Stimulated activated CD4-positive, alpha-beta T cell treated with anti-CD3 and anti-CD28 coated beads, Interleukin-2, amount 100 ng/mL, for 24 hours (primary cell): ENCODE measurements at regions not wholly inside any gene's neighbourhood (a gene's known extent, or its start where the extent isn't known, plus 50 kb on each side); places are given as distances from the start of the nearest gene placed in this dataset.

Source experiments
- DNase-seq, 2 donors: peaks; one replicate each; pipeline ENCODE4 v3.0.0-alpha.2; 2020

DNA sequence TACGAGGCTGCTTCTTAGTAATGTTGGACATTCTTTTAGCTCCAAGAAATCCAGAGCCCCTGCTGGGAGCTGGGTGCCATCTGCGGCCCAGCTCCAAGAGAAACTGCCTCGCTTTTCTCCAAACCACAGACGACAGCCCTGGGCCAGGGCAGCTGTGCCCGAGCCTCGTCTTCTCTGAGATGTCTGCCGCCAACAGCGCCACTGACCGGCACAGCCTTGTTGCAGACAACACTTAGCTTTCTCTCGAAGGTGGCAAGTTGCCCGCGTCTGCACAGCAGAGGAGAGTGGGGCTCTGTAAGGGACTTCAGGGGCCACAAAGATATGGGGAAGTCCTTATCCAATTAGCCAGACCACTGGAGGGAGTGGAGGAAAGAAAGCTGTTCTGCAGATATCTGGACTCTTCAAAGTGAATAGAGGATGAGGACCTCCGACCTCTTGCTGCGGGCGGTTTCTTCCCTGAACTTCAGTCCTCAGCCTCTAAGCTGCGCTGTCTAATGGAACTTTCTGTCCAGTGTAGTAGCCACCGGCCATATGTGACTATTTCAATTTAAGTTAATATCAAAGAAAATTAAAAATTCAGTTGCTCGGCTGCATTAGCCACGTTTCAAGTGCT lies 63.9 kb upstream of the DISP3 start:
- no peak for DNase-seq

DNA sequence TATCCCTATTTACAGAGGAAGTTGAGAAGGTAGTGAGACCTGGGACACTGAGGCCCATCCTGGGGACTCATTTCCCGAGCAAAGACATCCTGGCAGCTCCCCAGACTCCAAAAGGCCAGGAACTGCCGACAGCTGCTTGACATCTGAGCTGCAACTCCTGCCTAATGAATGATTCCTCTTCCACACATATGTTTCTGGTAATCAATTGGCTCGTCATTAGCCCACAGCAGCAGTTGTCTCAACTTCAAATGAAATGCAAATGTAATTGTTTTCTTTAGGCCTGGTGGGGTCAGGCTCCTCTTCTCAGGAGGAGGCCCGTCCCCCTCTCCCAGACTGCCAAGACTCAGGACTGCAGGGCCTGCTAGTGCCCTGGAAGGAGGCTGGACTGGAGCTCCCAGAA lies 61.8 kb upstream of the DISP3 start:
- DNase-seq, result no peak

DNA sequence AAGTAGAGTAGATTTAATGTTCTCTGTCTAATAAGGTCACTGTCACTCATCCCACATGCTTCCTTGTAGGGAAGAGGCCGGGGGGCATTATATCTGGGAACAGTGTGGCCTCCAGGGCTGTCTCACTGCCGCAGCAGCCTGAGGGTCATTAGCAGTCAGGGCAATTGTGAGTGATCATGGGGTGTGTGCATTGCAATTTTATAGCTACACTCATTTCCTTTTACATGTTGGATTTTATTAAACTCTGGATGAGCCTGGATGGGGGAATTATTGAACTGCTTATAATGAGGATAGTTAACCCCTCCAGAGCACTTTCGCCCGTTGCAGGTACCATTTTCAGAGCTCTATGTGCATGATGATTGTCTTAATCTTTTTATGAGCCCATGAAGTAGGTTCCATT lies 60.9 kb upstream of the DISP3 start:
- DNase-seq, result no peak

DNA sequence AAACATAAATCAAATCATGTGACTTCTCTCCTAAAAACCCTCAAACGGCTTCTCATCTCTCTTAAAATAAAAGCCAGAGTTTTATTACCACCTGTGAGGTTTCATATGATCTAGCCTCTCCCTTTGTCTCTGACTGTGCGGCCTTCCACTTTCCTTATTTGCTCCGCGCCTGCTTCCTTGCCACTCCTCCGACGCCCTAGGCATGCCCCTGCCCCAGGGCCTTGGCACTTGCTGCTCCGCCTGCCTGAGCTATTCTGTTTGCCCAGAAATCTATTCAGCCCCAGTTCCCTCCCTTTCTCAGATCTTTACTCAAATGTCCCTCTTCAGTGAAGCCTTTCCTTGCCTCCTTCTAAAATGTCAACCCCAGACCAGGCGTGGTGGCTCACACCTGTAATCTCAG lies 57.5 kb upstream of the DISP3 start:
- DNase-seq, result no peak

DNA sequence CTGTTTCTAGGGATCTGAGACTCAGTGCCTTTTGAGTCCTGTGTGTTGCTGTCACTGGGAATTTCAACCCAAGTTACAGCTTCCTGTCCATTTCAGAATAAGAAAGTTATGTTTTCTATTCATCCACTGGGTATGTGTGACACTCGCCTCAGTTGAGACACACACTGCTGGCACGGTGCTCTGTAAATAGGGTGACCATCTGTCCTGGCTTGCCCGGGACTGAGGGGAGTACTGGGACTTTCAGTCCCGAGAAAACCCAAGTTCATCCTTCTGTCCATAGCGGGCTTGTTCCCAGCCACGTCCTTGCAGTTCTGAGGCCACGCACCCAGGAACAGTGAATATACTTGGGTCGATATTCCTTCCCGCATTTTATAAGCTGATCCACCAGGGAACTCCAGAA lies 56.3 kb upstream of the DISP3 start:
- DNase-seq, result no peak

DNA sequence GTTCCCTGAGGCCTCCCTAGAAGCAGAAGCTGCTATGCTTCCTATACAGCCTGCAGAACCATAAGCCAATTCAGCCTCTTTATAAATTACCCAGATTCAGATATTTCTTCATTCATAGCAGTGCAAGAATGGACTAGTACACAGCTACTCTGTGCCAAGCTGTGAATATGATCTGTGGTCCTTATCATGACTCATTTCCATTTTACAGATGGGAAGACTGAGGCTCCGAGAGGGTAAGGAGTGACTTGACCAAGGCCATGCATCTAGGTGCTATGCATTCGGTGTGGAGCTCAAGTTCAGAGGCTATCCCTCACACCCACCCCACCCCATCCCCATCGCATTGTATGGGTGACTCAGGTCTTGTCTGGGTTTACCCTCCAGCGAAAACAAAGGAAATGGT lies 52.3 kb upstream of the DISP3 start:
- DNase-seq, result no peak

DNA sequence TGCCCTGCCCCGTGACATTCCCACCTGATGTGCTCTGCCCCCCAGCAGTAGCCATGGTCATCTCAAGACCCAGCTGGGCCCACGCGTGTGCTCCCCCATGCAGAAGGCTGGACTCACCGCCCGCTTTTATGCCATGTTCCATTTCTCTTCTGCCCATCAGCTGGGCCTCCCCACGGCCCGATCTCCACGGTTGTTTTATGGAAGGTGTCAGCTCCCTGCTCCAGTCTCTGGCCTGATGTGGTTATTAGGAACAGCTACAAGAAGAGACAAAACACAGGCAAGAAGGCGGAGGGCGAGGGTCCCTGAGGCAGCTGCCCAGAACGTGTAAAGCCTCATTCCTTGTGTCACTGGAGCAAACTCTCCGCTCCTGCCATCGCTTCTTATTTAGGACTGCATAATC lies 50.2 kb upstream of the DISP3 start:
- no peak for DNase-seq
